HG03064 (cell line): ENCODE measurements at regions not wholly inside any gene's neighbourhood (a gene's known extent, or its start where the extent isn't known, plus 50 kb on each side); places are given as distances from the start of the nearest gene placed in this dataset.
"Not testable (repeated sequence)": the region's sequence is repeated elsewhere in the genome, so short reads cannot be mapped to it uniquely, and the experiment has no call there.

Experiments used
- ATAC-seq: cut with Tn5 transposase; IDR thresholded peaks from one replicate; pipeline ENCODE4 v1.9.1; 2021; ENCODE audit warnings: low read depth; ENCODE audit not compliant: unreplicated experiment

DNA sequence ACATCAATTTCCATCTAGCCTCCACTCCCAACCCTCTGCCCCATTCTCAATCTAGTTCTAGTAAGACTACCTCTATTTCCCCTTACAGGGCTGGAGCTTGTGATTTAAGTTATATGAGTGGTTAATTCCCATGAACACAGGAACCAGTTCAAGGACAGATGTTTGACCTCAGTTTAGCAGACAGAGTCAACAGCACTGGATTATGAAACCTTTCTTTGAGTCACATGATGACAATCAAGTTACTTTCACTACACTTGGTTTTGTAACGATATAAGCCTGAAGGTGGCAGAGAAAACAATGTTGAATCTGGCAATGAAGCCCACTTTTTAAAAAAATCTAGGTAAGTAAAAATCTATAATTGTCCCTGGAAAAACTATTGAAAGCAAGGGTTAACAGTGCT lies 1646.2 kb upstream of the FLRT2 start:
- no peak for ATAC-seq

DNA sequence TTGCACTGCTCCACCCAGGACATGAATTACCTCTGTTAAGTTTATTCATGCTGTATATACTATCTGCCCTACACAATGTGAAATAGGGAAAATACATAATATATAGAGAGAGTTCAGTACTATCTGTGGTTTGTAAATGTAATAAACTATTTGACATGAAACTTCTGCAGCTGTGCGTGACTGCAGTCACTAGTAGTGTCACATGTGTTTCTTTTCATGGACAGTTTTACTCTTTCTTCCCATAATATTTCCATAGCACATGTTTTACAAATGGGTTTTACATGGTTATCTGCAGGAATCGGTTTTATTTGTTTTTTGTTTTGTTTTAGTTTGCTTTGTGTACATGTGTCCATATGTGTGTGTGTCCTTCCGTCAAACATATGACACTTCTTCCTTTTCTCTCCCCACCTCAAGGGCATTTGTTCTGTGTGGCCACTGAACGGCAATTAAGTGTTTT lies 1644.1 kb upstream of the FLRT2 start:
- no peak for ATAC-seq

DNA sequence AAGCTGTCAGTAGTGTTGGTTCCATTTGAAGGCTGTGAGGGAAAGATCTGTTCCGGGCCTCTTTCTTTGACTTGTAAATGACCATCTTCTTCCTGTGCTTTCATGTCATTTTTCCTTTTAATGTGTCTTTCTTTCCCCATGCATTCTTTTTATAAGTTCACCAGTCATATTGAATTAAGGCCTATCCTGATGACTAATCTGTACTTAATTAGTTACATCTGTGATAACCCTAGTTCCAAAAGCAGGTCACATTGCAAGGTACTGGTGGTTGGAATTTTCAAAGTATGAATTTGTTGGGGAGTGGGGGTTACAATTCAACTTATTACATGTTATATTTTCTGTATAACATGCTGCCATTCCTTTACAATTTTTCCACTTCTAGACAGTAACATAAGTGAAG lies 1642.1 kb upstream of the FLRT2 start:
- ATAC-seq: no peak

DNA sequence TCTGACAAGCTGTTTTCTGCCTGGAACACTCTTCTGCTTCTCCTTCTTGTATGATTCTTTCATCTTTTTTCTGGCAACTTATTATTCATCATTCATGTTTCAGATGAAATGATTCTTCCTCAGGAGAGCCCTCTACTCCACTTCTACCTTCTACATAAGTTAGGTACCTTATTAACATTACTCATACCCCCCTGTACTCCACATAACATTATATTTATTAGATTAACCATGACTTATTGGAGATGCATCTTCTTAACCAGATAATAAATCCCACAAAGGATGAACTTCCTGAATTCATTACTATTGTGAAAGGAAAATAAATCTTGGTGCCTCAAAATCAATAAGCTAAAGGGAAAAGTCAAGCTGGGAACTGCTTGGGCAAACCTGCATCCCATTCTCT lies 1636.5 kb upstream of the FLRT2 start:
- ATAC-seq: no peak

DNA sequence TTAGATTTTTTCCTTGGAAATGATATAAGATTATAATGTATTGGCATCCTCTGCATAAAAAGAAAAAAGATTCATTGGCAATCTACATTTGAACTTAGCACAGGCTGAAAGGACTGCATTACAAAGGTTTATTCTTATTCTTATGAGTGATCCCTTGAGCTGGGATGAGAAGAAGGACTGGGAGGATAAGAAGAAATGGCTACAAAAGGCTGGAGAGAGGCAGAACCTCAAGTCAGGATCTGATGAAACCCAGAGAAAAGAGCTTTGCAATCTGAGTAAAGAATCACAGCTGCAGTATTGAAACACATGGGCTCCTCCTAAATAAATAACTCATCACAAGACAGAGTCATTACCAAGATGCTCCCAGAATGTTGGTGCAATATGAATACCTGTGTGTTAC lies 1635.4 kb upstream of the FLRT2 start:
- no peak for ATAC-seq

DNA sequence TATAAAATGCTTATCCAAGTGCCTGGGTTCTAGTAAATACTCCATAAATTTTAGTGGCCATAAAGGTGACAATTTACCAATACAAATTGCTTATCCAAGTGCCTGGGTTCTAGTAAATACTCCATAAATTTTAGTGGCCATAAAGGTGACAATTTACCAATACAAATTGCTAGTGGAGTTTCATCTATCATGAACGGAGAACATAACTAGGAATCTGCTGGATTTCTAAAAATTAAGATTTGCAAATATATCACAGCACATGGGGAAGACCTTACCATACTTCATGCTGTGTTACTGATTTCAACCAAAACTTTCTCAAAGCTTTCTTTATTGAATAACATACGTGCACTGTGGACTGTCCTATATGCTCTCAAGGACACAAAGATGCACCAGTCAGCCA lies 1631.4 kb upstream of the FLRT2 start:
- ATAC-seq: not testable (repeated sequence)

DNA sequence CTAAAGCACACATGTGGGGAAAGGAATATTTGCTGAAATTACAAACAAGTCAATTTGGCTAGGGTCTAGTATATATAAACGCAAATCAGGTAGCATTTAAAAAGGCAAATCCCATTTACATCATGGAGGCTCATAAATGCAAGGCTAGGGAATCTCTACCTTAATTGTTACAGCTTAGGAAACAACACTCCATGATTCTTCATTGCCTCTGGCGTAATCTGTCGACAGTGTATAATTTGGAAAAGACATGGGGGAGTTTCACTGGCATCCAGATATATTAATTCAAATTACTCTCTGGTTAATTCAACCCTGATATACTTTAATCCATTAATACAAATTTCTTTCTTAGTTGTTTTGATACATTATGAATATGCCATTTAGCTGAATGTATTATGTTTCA lies 1630.2 kb upstream of the FLRT2 start:
- ATAC-seq: no peak

DNA sequence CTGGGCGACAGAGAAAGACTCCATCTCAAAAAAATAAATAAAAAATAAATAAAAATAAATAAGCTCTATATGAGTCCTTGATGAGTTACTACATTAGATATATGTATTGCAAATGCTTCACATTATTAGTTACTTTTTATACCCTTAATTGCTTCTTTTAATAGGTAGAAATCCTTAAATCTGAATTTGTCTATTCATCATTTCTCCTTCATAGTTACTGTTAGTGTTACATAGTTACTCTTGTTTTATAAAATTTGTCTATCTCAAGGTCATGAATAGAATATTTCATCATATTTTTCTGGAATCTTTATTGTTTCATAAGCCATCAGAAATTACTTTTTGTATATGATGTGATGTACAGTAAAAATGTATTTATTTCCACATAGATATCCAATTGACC lies 1624.8 kb upstream of the FLRT2 start:
- ATAC-seq: no peak

DNA sequence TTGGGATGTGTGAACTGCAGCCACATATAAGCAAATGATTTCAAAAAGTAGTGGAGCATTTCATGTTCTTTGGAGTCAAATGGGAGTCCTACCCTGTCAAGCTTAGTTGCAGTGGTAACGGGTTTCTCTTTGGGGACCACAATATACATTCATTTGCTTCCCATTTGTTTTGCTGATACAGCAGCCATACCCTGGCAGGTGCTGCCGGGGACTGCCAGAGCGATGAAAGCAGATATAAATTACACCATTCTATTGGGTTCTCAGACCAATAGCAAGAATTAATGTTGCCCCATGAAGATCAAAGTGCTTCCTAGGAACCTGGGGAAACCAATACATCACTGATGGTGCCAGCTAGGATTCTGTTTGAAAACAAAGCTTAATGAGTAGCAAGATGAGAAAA lies 1621.5 kb upstream of the FLRT2 start:
- no peak for ATAC-seq

DNA sequence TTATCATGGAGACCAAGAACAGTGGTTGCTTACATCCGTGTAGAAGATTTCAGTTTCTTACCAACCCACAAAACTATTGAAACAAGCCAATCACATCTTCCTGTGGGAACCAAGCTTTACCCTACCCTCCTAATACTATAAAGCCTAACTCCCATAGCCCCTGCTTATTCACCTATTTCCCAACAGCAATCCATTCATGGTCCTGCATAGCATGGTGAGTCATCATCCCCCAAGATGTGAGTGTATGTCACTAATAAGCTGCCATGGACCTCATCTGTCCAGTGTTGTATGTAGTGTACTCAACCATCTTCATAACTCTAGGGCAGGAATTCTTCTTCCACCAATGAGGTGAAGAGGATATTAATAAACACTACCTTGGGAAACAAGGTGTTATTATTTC lies 1620.4 kb upstream of the FLRT2 start:
- ATAC-seq: no peak

DNA sequence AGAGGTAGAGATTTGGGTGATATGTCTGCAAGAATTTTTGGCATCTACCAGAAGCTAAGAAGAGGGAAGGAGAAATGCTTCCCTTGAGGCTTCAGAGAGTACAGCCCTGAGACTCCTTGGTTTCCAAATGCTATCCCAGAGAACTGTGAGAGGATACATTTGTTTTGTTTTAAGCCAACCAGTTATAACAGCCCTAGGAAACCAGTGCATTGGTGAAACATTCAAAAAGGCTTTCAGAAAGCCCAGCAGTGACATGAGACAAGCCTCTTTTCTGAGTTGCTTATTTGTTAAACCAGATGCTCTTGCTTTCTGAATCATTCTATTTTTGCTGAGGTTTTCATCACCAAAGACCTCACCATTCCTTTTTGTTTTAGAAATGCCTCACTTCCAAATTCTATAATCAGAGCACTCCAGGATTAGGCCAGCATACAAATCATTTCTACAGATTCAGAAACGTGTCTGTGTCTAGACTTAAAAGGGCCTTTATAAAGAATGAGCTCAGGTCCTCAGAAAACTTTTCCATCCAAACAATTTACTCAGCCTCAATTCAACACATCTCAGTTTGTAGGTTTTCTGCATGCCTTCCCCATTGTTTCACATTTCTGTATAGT lies 1617.8 kb upstream of the FLRT2 start:
- no peak for ATAC-seq

DNA sequence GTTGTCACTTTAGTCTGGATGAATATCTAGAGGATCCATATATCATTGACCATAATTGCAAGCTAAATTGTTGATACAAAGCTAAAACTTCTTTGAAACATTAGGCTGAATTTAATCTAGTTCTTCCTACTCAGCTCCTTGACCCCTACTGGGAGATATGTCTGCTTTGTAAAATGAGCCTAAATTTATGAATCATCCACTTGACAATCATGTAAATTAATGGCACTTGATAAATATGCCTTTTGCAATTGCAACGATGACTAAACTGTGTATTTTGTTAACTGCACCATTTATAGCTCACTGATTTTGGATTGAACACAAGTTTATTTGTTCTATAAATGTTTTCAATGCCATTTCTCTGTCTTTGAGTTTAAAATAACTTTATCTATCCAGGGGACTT lies 1616.5 kb upstream of the FLRT2 start:
- no peak for ATAC-seq

DNA sequence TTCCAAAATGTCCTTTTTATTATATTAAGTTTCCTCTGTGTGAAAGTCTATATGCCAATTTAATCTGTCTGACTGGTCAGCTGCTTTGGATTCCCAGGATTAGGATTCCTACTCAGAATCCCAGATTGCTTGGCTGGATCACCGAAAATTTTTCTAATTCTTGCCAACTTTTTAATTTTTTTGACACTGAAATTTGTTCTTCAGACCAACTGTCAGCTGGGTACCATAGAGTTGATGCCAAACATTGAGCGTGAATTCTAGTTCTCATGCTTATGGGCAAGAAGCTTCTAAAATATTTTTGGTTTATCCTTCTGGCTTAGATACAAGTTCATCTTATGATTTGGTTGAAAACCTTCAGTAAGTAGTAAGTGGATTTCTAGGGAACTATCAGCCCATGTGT lies 1611.4 kb upstream of the FLRT2 start:
- ATAC-seq: no peak

DNA sequence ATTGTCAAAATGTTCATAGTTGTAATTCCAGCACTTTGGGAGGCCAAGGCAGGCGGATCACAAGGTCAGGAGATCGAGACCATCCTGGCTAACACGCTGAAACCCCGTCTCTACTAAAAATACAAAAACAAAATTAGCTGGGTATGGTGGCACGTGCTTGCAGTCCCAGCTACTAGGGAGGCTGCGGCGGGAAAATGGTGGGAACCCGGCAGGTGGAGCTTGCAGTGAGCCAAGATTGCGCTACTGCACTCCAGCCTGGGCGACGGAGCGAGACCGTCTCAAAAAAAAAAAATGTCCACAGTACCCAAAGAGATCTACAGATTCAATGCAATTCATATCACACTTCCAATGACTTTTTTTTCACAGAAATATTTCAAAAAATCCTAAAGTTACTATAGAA lies 1610.3 kb upstream of the FLRT2 start:
- not testable (repeated sequence) for ATAC-seq

DNA sequence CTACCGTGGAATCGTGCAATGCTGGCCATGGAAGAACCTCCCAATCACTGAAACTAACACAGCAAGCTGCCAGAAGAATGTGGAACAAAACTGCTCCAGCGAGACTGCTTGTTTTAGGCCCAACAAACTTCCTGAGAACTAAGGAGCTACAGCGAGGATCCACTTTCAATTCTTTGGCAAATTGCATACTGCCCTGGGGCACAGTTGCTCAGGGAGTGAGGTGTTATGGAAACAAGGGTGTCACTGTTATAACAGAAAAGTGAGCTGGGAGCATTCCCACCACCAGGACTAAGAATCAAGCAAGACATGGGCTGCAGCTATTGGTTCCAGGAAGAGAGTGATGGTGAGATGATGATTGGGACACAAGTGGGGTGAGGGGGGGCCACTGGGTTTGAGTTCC lies 1606.1 kb upstream of the FLRT2 start:
- ATAC-seq: no peak

DNA sequence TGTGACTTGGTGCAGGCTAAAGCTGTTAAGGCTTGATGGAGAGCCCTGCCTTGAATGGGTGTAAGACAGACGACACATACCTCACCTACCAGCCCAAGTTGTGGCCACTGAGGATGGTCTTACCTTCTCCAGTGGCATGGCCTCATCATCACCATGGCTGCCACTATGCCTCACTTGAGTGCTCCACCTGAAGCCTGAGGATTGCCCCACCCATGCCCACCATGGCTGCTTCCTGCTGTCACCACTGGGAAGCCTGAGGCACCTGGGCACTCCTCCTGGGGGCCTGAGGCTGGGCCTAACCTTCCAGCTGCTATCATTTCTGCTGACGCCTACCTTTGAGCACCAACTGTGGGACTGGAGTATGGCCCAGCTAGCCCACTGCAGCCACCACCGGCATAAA lies 1605.7 kb upstream of the FLRT2 start:
- no peak for ATAC-seq

DNA sequence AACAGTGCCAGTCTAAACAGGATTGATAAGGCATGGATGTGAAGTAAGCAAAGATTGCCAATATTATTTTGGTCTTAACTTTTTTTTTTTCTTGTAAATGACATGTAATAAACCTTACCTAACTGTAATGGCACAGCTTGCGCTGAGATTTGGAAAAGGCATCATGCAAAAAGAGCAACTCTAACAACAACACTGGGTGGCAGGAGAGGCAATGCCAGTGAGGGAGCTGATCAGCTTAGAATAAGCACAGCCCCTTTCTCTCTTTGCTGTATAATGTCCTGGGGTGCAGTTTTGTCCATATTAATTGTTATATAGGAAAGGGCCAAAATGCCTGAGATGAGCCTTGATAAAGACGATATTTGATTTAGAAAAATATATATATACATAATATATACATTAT lies 1589.7 kb upstream of the FLRT2 start:
- no peak for ATAC-seq

DNA sequence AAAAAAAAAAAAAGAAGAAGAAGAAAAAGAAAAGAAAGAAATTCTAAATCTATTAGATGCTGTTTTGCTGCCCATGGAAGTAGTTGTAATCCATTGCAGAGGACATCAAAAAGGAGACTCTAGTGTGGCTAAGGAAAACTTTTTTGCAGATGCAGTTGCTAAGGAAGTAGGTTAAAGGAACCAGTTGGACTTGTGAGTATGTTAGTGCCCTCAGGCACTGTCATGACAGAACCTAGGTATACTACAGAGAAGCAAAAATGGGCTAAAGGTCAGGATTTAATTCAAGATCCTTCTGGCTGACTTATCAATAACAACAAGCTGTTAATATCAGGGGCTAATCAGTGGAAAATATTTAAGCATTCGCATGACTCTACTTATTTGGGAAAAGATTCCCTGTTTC lies 1571.6 kb upstream of the FLRT2 start:
- no peak for ATAC-seq

DNA sequence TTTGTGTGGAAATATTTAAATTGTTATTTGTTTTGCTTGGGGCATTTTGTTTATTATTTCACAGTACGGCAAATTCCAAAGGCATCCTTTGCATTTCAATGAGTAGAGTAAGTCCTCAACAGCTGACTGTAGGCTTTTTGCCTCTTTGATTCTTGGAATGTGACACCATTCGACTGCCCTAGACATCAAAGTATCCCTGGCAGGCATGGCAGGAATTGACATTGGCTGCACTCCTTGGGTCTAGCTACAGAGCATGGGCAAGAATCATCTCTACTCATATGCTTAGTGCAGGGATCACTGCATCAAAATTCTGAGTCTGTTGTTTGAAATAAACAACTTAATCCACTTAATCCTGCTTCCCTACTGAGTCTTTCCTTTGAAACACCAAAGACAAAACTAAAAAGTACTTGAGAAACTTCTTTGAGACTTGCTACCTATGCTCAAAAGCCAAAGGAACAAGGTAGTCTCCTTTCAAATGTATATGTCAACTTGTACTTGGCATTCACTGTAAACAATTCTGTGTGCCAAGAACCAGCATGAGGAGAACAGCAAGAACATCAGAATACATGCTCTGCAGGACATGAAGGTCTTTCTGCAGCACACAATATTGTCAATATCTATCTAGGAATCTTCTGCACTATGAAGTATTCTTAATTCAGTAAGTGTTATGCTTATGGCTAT lies 1569.0 kb upstream of the FLRT2 start:
- ATAC-seq: no peak

DNA sequence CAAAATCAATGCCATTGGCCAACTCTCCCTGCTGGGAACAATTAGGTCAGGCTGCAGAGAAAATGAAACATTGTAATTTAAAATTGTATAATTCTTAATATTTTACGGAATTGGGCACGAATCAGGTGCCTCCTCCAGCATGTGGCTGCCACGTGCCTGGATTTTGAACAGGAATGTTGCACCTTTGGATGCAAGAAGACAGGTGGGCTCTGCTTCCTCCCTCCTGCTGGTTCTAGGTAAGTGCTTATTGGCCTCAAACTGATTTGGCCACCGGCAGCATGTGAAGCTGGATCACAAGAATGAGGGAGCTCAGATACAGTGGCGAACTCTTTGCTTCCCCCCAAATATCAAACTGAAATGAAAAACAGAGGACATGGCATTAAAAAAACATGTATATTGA lies 1559.9 kb upstream of the FLRT2 start:
- no peak for ATAC-seq

DNA sequence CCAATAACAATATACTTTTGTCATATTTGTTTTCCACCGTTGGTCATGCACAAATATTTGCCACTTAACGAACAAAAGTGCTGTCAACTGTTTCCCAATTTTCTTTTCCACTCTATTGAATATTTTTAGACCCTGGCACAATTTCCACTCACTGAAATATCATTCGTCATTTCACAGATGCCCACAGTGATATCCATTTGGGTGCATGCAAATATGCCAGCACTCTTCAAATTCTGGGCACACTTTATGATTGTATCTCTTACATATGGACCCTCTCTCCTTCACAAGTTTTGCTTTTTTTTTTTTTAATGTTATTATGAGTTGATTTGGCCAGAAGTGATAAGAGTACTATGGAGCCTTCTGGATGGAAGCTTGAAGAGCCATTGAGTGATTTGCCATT lies 1557.3 kb upstream of the FLRT2 start:
- ATAC-seq: no peak

DNA sequence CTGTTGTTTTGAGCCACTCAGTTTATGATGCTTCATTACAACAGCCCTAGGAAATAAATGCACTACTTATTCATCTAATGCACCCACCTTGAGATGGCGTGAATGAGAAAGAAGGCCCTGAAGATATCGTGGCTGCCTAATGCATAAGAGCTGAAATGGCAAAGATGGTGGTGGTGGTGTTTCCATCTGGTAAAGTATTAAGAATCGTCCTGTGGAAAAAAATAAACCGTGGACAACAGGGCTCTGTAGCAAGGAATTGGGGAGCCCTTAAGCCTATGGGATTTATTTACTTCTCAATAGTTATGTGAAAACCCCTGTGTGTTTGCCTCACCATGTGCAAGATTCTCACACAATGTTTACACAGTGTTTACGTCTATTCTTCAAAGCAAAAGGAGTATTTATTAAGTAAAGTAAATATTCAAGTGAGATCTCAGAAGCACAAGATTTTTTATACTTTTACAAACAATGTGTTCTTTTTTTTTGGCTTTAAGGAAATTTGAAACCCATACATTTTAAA lies 1555.2 kb upstream of the FLRT2 start:
- ATAC-seq: no peak
